Astrocyte (in vitro differentiated cells and primary cell): ENCODE measurements at regions not wholly inside any gene's neighbourhood (a gene's known extent, or its start where the extent isn't known, plus 50 kb on each side); places are given as distances from the start of the nearest gene placed in this dataset.

Experiments
- DNase-seq: peaks from one replicate; pipeline ENCODE4 v3.0.0-alpha.2; 2010; ENCODE audit warnings: low read depth
- FAIRE-seq: peaks from 2 replicates; lab custom pipeline; 2011; peaks lifted over from hg19 to GRCh38; lab: Jason Lieb, UNC
- H2AFZ ChIP-seq: 2 replicates; pipeline ENCODE4 v1.6.0; 2012; ENCODE audit warnings: low read depth, low read length, inconsistent platforms
- H3K27ac ChIP-seq: 2 replicates; pipeline ENCODE4 v1.5.1; 2011; ENCODE audit warnings: low read depth, low read length, inconsistent platforms
- H3K27me3 ChIP-seq: 2 replicates; pipeline ENCODE4 v1.6.0; 2011; ENCODE audit warnings: low read length, inconsistent platforms; ENCODE audit not compliant: insufficient read depth
- H3K36me3 ChIP-seq: 2 replicates; pipeline ENCODE4 v1.5.1; 2011; ENCODE audit warnings: low read length, inconsistent platforms; ENCODE audit not compliant: insufficient read depth
- H3K4me1 ChIP-seq: 2 replicates; pipeline ENCODE4 v1.5.1; 2011; ENCODE audit warnings: low read length, inconsistent platforms; ENCODE audit not compliant: insufficient read depth
- H3K4me2 ChIP-seq: 2 replicates; pipeline ENCODE4 v1.6.0; 2012; ENCODE audit warnings: low read length, inconsistent platforms
- H3K4me3 ChIP-seq: 2 replicates; pipeline ENCODE4 v1.5.1; 2011; ENCODE audit warnings: low read depth, mild to moderate bottlenecking, low read length, inconsistent platforms; ENCODE audit not compliant: insufficient read depth
- H3K79me2 ChIP-seq: 2 replicates; pipeline ENCODE4 v1.6.0; 2012; ENCODE audit warnings: mild to moderate bottlenecking, low read length, inconsistent platforms; ENCODE audit not compliant: insufficient read depth
- H3K9ac ChIP-seq: 2 replicates; pipeline ENCODE4 v1.6.0; 2012; ENCODE audit warnings: mild to moderate bottlenecking, low read length, inconsistent platforms
- H3K9me3 ChIP-seq: 2 replicates; pipeline ENCODE4 v1.5.1; 2012; ENCODE audit warnings: low read depth, mild to moderate bottlenecking, low read length, inconsistent platforms; ENCODE audit not compliant: insufficient read depth
- H4K20me1 ChIP-seq: 2 replicates; pipeline ENCODE4 v1.6.0; 2012; ENCODE audit warnings: low read length, inconsistent platforms; ENCODE audit not compliant: insufficient read depth
- H3K27ac Mint-ChIP-seq: one replicate; pipeline ENCODE4 v1.8.0; 2021; ENCODE audit warnings: mild to moderate bottlenecking, mixed read lengths; ENCODE audit not compliant: unreplicated experiment
- H3K27me3 Mint-ChIP-seq: one replicate; pipeline ENCODE4 v1.8.0; 2021; ENCODE audit warnings: low read depth, mixed read lengths; ENCODE audit not compliant: unreplicated experiment
- H3K36me3 Mint-ChIP-seq: one replicate; pipeline ENCODE4 v1.8.0; 2021; ENCODE audit warnings: low read depth, mixed read lengths; ENCODE audit not compliant: unreplicated experiment
- H3K4me1 Mint-ChIP-seq: one replicate; pipeline ENCODE4 v1.8.0; 2021; ENCODE audit warnings: low read depth, mixed read lengths; ENCODE audit not compliant: unreplicated experiment
- H3K4me3 Mint-ChIP-seq: one replicate; pipeline ENCODE4 v1.8.0; 2021; ENCODE audit warnings: mild to moderate bottlenecking, moderate library complexity, mixed read lengths; ENCODE audit not compliant: unreplicated experiment
- H3K9me3 Mint-ChIP-seq: one replicate; pipeline ENCODE4 v1.8.0; 2021; ENCODE audit warnings: mild to moderate bottlenecking, mixed read lengths; ENCODE audit not compliant: unreplicated experiment
- CTCF ChIP-seq: IDR thresholded peaks from 2 replicates; pipeline ENCODE4 v1.5.1; 2011; ENCODE audit warnings: low read depth, mild to moderate bottlenecking, inconsistent platforms, low read length, moderate library complexity; ENCODE audit not compliant: insufficient read depth
- EZH2 ChIP-seq: IDR thresholded peaks from 2 replicates; pipeline ENCODE4 v1.6.1; 2012; ENCODE audit warnings: mild to moderate bottlenecking, low read length, inconsistent platforms; ENCODE audit not compliant: insufficient read depth

GRCh38 chr2:56714400-56714799 is 530.6 kb downstream of the CCDC85A start:
- Mint-ChIP-seq H3K4me1 (peaks cover 11% of the 10 kb centered on the region), H3K27ac (no peak overlapping the region), H3K9me3 (peaks cover 3% of the 10 kb centered on the region), H3K27me3 (no peaks in the 10 kb centered on the region), H3K4me3 (no peak overlapping the region), H3K36me3 (peaks cover 1% of the 10 kb centered on the region)
- H3K4me1 ChIP-seq, result no peaks in the 10 kb centered on the region
- no peak for DNase-seq
- no peaks in the 10 kb centered on the region for H4K20me1 ChIP-seq
- H3K79me2 ChIP-seq, result no peaks in the 10 kb centered on the region
- no peak for FAIRE-seq
- no peaks in the 10 kb centered on the region for H3K27me3 ChIP-seq
- H3K9me3 ChIP-seq, result no peaks in the 10 kb centered on the region
- no peak overlapping the region for H3K27ac ChIP-seq
- TF ChIP-seq EZH2 (no peak), CTCF (no peak)
- peak overlapping the region; percentile 42 for H3K4me2 ChIP-seq
- no peak overlapping the region for H2AFZ ChIP-seq
- H3K4me3 ChIP-seq, result no peak overlapping the region
- H3K36me3 ChIP-seq, result no peaks in the 10 kb centered on the region
- no peak overlapping the region for H3K9ac ChIP-seq

GRCh38 chr2:56715683-56716082 is 531.9 kb downstream of the CCDC85A start:
- no peak for FAIRE-seq
- H3K27me3 Mint-ChIP-seq, result no peaks in the 10 kb centered on the region
- H3K4me1 Mint-ChIP-seq, result peaks cover 11% of the 10 kb centered on the region
- no peak overlapping the region for H3K4me3 Mint-ChIP-seq
- Histone ChIP-seq H3K27me3 (no peaks in the 10 kb centered on the region), H3K4me1 (no peaks in the 10 kb centered on the region), H3K9me3 (no peaks in the 10 kb centered on the region), H3K36me3 (no peaks in the 10 kb centered on the region), H3K79me2 (no peaks in the 10 kb centered on the region), H3K4me2 (no peak overlapping the region), H2AFZ (no peak overlapping the region), H3K4me3 (no peak overlapping the region), H3K9ac (no peak overlapping the region), H3K27ac (no peak overlapping the region), H4K20me1 (no peaks in the 10 kb centered on the region)
- TF ChIP-seq EZH2 (no peak), CTCF (no peak)
- H3K36me3 Mint-ChIP-seq, result peaks cover 1% of the 10 kb centered on the region
- peaks cover 7% of the 10 kb centered on the region for H3K9me3 Mint-ChIP-seq
- DNase-seq, result no peak
- no peak overlapping the region for H3K27ac Mint-ChIP-seq

GRCh38 chr2:56718413-56718812 is 534.6 kb downstream of the CCDC85A start:
- no peaks in the 10 kb centered on the region for H3K27me3 ChIP-seq

More at GRCh38 chr2:56718413-56718812, 534.6 kb downstream of the CCDC85A start:
- no peak overlapping the region for H3K9ac ChIP-seq
- FAIRE-seq, result no peak
- DNase-seq, result no peak
- TF ChIP-seq EZH2 (no peak), CTCF (no peak)
- H3K4me1 ChIP-seq, result no peaks in the 10 kb centered on the region
- H3K4me3 ChIP-seq, result no peak overlapping the region
- Mint-ChIP-seq H3K4me1 (peaks cover 5% of the 10 kb centered on the region), H3K4me3 (no peak overlapping the region), H3K27me3 (no peaks in the 10 kb centered on the region), H3K9me3 (peaks cover 9% of the 10 kb centered on the region), H3K36me3 (peaks cover 1% of the 10 kb centered on the region), H3K27ac (no peak overlapping the region)
- H3K27ac ChIP-seq, result no peak overlapping the region
- no peak overlapping the region for H3K4me2 ChIP-seq
- H2AFZ ChIP-seq, result no peak overlapping the region
- H3K9me3 ChIP-seq, result no peaks in the 10 kb centered on the region
- H4K20me1 ChIP-seq, result no peaks in the 10 kb centered on the region
- no peaks in the 10 kb centered on the region for H3K36me3 ChIP-seq
- H3K79me2 ChIP-seq, result no peaks in the 10 kb centered on the region
